Parathyroid adenoma (tissue), 2 donors: ENCODE measurements at regions not wholly inside any gene's neighbourhood (a gene's known extent, or its start where the extent isn't known, plus 50 kb on each side); places are given as distances from the start of the nearest gene placed in this dataset.

Experiments
- H2AFZ ChIP-seq: fragments of 300-600 bp; sonication (generic); one replicate; pipeline ENCODE4 v1.7.0; 2017; ENCODE audit warnings: antibody characterized with exemption, mild to moderate bottlenecking
- H3K27ac ChIP-seq: fragments of 300-600 bp; sonication (generic); one replicate; pipeline ENCODE4 v1.7.0; 2017
- H3K27me3 ChIP-seq: fragments of 300-600 bp; sonication (generic); one replicate; pipeline ENCODE4 v1.7.0; 2017; ENCODE audit warnings: low read length; ENCODE audit not compliant: control insufficient read depth, insufficient read depth
- H3K36me3 ChIP-seq: fragments of 300-600 bp; sonication (generic); one replicate; pipeline ENCODE4 v1.7.0; 2017; ENCODE audit warnings: low read length; ENCODE audit not compliant: control insufficient read depth, insufficient read depth
- H3K4me1 ChIP-seq: fragments of 300-600 bp; sonication (generic); one replicate; pipeline ENCODE4 v1.7.0; 2017; ENCODE audit warnings: control low read depth
- H3K4me2 ChIP-seq: fragments of 300-600 bp; sonication (generic); one replicate; pipeline ENCODE4 v1.7.0; 2017; ENCODE audit warnings: low read length
- H3K4me3 ChIP-seq: fragments of 300-600 bp; sonication (generic); one replicate; pipeline ENCODE4 v1.7.0; 2017; ENCODE audit warnings: low read depth, low read length
- H3K79me2 ChIP-seq: fragments of 300-600 bp; sonication (generic); one replicate; pipeline ENCODE4 v1.7.0; 2017; ENCODE audit warnings: control low read depth
- H3K9ac ChIP-seq: fragments of 300-600 bp; sonication (generic); one replicate; pipeline ENCODE4 v1.7.0; 2017; ENCODE audit warnings: mild to moderate bottlenecking
- H3K9me3 ChIP-seq: fragments of 300-600 bp; sonication (generic); one replicate; pipeline ENCODE4 v1.7.0; 2017; ENCODE audit warnings: low read length; ENCODE audit not compliant: control insufficient read depth
- TF ChIP-seq, protein P1 (sequence below): fragments of 300-600 bp; sonication (generic); IDR thresholded peaks from one replicate; pipeline ENCODE4 v1.7.0; 2017; ENCODE audit warnings: antibody characterized with exemption, mild to moderate bottlenecking
- donor health status: primary hyperparathyroidism.

DNA sequence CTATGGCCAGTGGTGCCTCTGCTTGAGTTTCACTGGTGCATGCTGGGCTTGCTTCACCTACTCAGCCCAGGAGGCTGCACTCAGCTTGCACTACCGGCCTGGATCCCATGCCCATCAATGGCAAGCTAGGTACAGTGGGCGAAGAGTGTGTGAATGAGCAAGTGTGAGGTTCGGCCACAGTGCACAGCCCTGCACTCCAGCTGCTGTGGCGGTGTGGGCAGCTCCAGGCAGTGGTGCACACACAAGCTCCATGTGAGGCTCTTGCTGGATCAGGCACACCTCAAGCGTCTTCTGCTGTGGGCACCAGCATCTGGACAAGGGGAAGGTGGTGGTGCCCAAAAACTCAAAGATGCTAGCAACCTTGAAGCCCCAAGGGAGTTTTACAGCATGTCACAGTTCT, 820.9 kb upstream of the LCORL start:
- H3K4me3 ChIP-seq = no peak overlapping the region
- no peak overlapping the region for H3K9ac ChIP-seq
- no peaks in the 10 kb centered on the region for H3K36me3 ChIP-seq
- H3K9me3 ChIP-seq = no peaks in the 10 kb centered on the region
- no peak overlapping the region for H3K27ac ChIP-seq
- H3K4me2 ChIP-seq = no peak overlapping the region
- no peak overlapping the region for H2AFZ ChIP-seq
- no peaks in the 10 kb centered on the region for H3K4me1 ChIP-seq
- TF ChIP-seq, protein P1, sequence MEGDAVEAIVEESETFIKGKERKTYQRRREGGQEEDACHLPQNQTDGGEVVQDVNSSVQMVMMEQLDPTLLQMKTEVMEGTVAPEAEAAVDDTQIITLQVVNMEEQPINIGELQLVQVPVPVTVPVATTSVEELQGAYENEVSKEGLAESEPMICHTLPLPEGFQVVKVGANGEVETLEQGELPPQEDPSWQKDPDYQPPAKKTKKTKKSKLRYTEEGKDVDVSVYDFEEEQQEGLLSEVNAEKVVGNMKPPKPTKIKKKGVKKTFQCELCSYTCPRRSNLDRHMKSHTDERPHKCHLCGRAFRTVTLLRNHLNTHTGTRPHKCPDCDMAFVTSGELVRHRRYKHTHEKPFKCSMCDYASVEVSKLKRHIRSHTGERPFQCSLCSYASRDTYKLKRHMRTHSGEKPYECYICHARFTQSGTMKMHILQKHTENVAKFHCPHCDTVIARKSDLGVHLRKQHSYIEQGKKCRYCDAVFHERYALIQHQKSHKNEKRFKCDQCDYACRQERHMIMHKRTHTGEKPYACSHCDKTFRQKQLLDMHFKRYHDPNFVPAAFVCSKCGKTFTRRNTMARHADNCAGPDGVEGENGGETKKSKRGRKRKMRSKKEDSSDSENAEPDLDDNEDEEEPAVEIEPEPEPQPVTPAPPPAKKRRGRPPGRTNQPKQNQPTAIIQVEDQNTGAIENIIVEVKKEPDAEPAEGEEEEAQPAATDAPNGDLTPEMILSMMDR = no peak
- H3K27me3 ChIP-seq = no peaks in the 10 kb centered on the region
- no peaks in the 10 kb centered on the region for H3K79me2 ChIP-seq

DNA sequence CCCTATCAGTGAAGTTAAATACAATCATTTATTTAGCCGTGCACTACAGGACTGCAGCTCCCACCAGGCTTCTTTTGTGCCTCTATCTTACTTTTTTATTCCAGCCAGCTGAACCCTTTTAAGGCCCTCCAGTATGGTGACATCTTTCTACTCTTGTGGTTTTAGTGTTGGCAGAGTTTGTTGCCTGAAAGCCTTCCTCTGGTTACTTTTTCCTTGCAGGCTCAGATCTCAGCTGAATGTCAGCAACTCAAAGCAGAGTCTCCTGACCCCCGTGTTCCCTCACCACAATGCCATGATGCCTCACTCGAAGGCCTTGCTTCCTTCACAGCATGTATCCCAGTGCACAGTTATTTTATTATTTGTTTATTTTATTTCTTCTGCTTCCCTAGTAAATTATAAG, 818.9 kb upstream of the LCORL start:
- no peaks in the 10 kb centered on the region for H3K79me2 ChIP-seq
- H3K4me2 ChIP-seq = no peak overlapping the region
- H2AFZ ChIP-seq = no peak overlapping the region
- H3K9me3 ChIP-seq = no peaks in the 10 kb centered on the region
- no peaks in the 10 kb centered on the region for H3K4me1 ChIP-seq
- H3K27me3 ChIP-seq = no peaks in the 10 kb centered on the region
- no peaks in the 10 kb centered on the region for H3K36me3 ChIP-seq
- no peak overlapping the region for H3K9ac ChIP-seq
- no peak overlapping the region for H3K4me3 ChIP-seq
- H3K27ac ChIP-seq = no peak overlapping the region
- TF ChIP-seq, protein P1 = no peak

DNA sequence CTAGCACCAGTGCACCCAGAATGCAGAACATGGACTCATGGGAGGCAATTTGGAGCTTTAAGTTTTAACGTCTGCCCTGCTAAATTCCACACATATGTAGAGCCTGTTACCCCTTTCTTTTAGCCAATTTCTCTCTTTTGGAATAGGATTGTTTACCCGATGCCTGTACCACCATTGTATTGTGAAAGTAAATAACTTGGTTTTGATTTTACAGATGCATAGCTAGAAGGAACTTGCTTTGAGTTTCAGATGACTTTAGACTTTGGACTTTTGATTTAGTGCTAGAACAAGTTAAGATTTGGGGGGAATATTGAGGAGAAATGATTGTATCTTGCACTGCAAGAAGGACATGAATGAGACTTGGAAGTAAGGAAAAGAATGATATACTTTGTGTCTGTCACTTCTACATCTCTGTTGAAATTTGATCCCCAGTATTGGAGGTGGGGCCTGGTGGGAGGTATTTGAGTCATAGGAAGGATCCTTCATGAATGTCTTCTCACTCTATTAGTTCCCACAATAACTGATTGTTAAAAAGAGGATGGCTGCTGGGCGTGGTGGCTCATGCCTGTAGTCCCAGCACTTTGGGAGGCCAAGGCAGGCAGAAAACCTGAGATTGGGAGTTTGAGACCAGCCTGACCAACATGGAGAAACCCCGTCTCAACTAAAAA, 794.8 kb upstream of the LCORL start:
- H3K9me3 ChIP-seq = no peaks in the 10 kb centered on the region
- no peaks in the 10 kb centered on the region for H3K36me3 ChIP-seq
- no peaks in the 10 kb centered on the region for H3K79me2 ChIP-seq
- H3K4me1 ChIP-seq = no peaks in the 10 kb centered on the region
- no peak overlapping the region for H3K9ac ChIP-seq
- H3K4me3 ChIP-seq = no peak overlapping the region
- H2AFZ ChIP-seq = no peak overlapping the region
- no peak overlapping the region for H3K4me2 ChIP-seq
- no peaks in the 10 kb centered on the region for H3K27me3 ChIP-seq
- no peak overlapping the region for H3K27ac ChIP-seq
- TF ChIP-seq, protein P1 = no peak

DNA sequence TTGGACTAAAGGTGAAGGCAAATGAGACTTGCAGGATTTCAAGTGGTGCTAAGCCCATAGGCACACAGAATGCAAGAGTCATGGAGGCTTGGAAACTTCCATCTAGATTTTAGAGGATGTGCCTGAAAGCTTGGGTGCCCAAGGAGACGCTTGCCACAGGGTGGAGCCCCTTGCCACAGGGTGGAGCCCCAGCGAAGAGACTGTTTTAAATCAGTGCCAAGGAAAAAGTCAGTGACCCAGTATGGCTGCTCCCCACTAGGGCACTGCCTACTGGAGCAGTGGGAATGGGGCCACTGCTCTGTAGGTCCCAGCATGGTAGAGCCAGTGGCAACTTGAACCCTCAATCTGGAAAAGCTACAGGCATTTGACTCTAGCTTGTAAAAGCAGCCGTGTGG, 794.2 kb upstream of the LCORL start:
- H2AFZ ChIP-seq = no peak overlapping the region
- no peaks in the 10 kb centered on the region for H3K4me1 ChIP-seq
- no peak overlapping the region for H3K4me3 ChIP-seq
- no peak overlapping the region for H3K27ac ChIP-seq
- H3K4me2 ChIP-seq = no peak overlapping the region
- H3K27me3 ChIP-seq = no peaks in the 10 kb centered on the region
- H3K79me2 ChIP-seq = no peaks in the 10 kb centered on the region
- H3K36me3 ChIP-seq = no peaks in the 10 kb centered on the region
- TF ChIP-seq, protein P1 = no peak
- no peaks in the 10 kb centered on the region for H3K9me3 ChIP-seq
- H3K9ac ChIP-seq = no peak overlapping the region

DNA sequence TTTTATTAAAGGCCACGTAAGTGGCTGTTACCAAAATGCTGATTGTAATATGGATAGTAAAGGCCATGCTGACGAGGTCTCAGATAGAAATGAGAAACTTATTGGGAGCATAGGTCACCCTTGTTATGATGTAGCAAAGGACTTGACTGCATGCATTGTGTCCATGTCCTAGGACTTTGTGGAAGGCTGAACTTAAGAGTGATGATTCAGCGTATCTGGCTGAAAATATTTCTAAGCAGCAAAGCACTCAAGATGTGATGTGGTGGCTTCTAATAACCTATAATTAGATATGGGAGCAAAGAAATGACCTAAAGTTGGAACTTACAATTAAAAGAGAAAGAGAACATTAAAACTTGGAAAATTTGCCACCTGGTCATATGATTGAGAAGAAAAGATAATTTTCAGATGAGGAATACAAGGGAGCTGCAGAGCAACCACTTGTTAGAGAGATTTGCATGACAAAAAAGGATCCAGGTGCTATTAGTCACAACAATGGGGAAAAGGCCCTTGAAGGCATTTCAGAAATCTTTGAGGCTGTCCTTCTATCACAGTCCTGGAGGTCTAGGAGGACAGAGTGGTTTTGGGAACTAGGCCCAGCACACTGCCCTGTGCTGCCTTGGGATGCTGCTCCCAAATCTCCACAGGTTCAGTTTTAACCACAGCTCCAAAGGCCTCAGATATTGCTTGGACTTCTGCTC, 793.7 kb upstream of the LCORL start:
- Histone ChIP-seq H3K27ac (no peak overlapping the region), H3K36me3 (no peaks in the 10 kb centered on the region), H3K79me2 (no peaks in the 10 kb centered on the region), H3K9me3 (no peaks in the 10 kb centered on the region), H3K9ac (no peak overlapping the region), H3K4me2 (no peak overlapping the region), H3K4me1 (no peaks in the 10 kb centered on the region), H2AFZ (no peak overlapping the region), H3K4me3 (no peak overlapping the region), H3K27me3 (no peaks in the 10 kb centered on the region)
- TF ChIP-seq, protein P1 = no peak
